Naive thymus-derived CD4-positive, alpha-beta T cell (primary cell): ENCODE measurements at regions not wholly inside any gene's neighbourhood (a gene's known extent, or its start where the extent isn't known, plus 50 kb on each side); places are given as distances from the start of the nearest gene placed in this dataset.

Experiments
- ATAC-seq: fragments of 150-1000 bp; cut with Tn5 transposase; 2 replicates; pipeline ENCODE4 v1.10.0; 2021; ENCODE audit warnings: mild to moderate bottlenecking, moderate library complexity
- CTCF ChIA-PET: fragments of 350-600 bp; sonication (Branson Sonifier 250); formaldehyde crosslinking; loops from one replicate; lab custom pipeline; 2021; ENCODE audit warnings: antibody characterized with exemption; lab: Charles Lee
- POLR2A ChIA-PET: fragments of 350-600 bp; sonication (Branson Sonifier 250); formaldehyde crosslinking; loops from one replicate; lab custom pipeline; 2021; ENCODE audit warnings: antibody characterized with exemption, inconsistent platforms; lab: Charles Lee
- DNase-seq, 9 donors: peaks; one replicate each; pipeline versions ENCODE4 v3.0.0 to v3.0.0-alpha.2; 2020 to 2022; ENCODE audit warnings: mixed read lengths in 1 of 9
- H3K27ac ChIP-seq: one replicate; pipeline ENCODE4 v1.7.0; 2013; ENCODE audit warnings: mild to moderate bottlenecking, low read depth, low read length, moderate library complexity
- H3K27me3 ChIP-seq, 2 donors: one replicate each; pipeline ENCODE4 v1.7.0; 2013; ENCODE audit warnings: low read length in 2 of 2, mild to moderate bottlenecking in 2 of 2, moderate library complexity in 2 of 2; ENCODE audit not compliant: control insufficient read depth in 2 of 2, insufficient read depth in 2 of 2
- H3K36me3 ChIP-seq, 3 experiments: 1 replicate in 2 of 3; 2 replicates in 1 of 3; pipeline ENCODE4 v1.7.0; 2013; ENCODE audit warnings: low read length in 3 of 3, mild to moderate bottlenecking in 3 of 3, moderate library complexity in 1 of 3; ENCODE audit not compliant: insufficient read depth in 3 of 3, control insufficient read depth in 2 of 3
- H3K4me1 ChIP-seq, 2 donors: one replicate each; pipeline ENCODE4 v1.7.0; 2013; ENCODE audit warnings: low read length in 2 of 2, mild to moderate bottlenecking in 2 of 2, moderate library complexity in 1 of 2; ENCODE audit not compliant: control insufficient read depth in 2 of 2, insufficient read depth in 2 of 2
- H3K4me3 ChIP-seq: 2 replicates; pipeline ENCODE4 v1.7.0; 2013; ENCODE audit warnings: mild to moderate bottlenecking, low read length
- H3K9me3 ChIP-seq, 3 experiments: 1 replicate in 2 of 3; 2 replicates in 1 of 3; pipeline ENCODE4 v1.7.0; 2013; ENCODE audit warnings: low read length in 3 of 3; ENCODE audit not compliant: control insufficient read depth in 2 of 3
- H3K27ac Mint-ChIP-seq, 9 donors: one replicate each; pipeline ENCODE4 v1.8.0; 2020 to 2022; ENCODE audit warnings: mixed read lengths in 9 of 9, mild to moderate bottlenecking in 8 of 9, moderate library complexity in 5 of 9, inconsistent platforms in 2 of 9
- H3K27me3 Mint-ChIP-seq, 5 donors: one replicate each; pipeline ENCODE4 v1.8.0; 2021 to 2022; ENCODE audit warnings: mixed read lengths in 5 of 5, mild to moderate bottlenecking in 1 of 5
- H3K36me3 Mint-ChIP-seq, 5 donors: one replicate each; pipeline ENCODE4 v1.8.0; 2020 to 2022; ENCODE audit warnings: mixed read lengths in 5 of 5, mild to moderate bottlenecking in 3 of 5, inconsistent platforms in 1 of 5
- H3K4me1 Mint-ChIP-seq, 7 donors: one replicate each; pipeline ENCODE4 v1.8.0; 2020 to 2022; ENCODE audit warnings: mixed read lengths in 7 of 7, mild to moderate bottlenecking in 3 of 7, inconsistent platforms in 1 of 7
- H3K4me3 Mint-ChIP-seq, 10 donors: one replicate each; pipeline ENCODE4 v1.8.0; 2020 to 2022; ENCODE audit warnings: mild to moderate bottlenecking in 10 of 10, mixed read lengths in 10 of 10, moderate library complexity in 6 of 10, inconsistent platforms in 2 of 10
- H3K9me3 Mint-ChIP-seq, 11 donors: one replicate each; pipeline ENCODE4 v1.8.0; 2020 to 2022; ENCODE audit warnings: mixed read lengths in 11 of 11, mild to moderate bottlenecking in 4 of 11, inconsistent platforms in 1 of 11, moderate library complexity in 1 of 11
- intact Hi-C, 2 donors: fragments of 100-400 bp; cut with micrococcal nuclease; formaldehyde crosslinking; loops; one replicate each; pipeline ENCODE4 v1.15.1; 2023

DNA sequence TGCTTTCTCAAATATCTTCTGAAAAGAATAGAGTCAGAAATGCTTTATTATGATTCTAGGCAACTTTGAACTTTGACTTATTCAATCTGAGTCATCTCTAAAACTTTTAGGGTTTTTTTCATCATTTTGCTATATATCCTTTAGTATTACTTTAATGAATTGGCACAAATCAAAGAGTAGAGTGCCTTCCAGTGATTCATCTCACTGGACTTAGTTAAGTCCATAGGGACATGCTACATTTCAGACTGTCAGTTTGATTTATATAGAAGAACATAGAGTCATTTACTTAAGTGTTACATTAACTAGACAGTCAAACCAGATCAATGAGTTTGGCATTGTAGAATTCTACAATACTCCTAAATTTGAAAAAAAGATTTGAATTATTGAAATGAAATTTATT, 1235.7 kb upstream of the MAP3K7 start:
- Mint-ChIP-seq H3K27ac (no peak overlapping the region), H3K27me3 (no peaks in the 10 kb centered on the region), H3K4me3 (no peak overlapping the region), H3K9me3 (peaks cover 0 to 10% (median 2%) of the 10 kb centered on the region in 11 donors), H3K4me1 (no peaks in the 10 kb centered on the region), H3K36me3 (no peaks in the 10 kb centered on the region)
- intact Hi-C loops = no loop called here
- no peaks in the 10 kb centered on the region for H3K36me3 ChIP-seq
- no peak overlapping the region for H3K27ac ChIP-seq
- H3K9me3 ChIP-seq = no peaks in the 10 kb centered on the region
- DNase-seq (no peak), ATAC-seq (no peak)
- ChIA-PET POLR2A (no interaction called here), CTCF (no interaction called here)
- no peaks in the 10 kb centered on the region for H3K27me3 ChIP-seq
- no peaks in the 10 kb centered on the region for H3K4me1 ChIP-seq
- H3K4me3 ChIP-seq = no peak overlapping the region

DNA sequence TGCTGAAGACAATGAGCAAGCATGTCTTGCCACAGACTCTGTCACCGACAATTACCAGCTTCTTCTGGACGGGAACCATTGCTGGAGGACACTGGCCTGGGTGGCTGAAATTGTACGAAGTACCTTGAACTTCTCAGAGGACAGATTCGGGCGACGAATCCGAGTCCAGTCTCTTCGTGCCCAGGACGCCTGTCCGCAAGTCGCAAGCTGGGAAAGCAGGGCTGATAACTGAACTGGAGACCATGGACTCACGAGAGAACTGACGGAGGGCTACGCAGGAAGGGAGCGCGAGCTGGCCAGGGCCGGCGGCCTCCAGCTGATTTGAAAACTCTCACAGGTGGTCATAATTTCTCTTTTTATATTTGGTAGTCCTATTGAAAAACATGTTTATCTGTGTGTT, 1229.5 kb upstream of the MAP3K7 start:
- Mint-ChIP-seq H3K27ac (no peak overlapping the region), H3K27me3 (no peaks in the 10 kb centered on the region), H3K36me3 (no peaks in the 10 kb centered on the region), H3K4me1 (no peaks in the 10 kb centered on the region), H3K9me3 (peaks cover 0 to 6% (median 4%) of the 10 kb centered on the region in 11 donors), H3K4me3 (no peak overlapping the region)
- Histone ChIP-seq H3K9me3 (no peaks in the 10 kb centered on the region), H3K27me3 (no peaks in the 10 kb centered on the region), H3K27ac (no peak overlapping the region), H3K4me1 (no peaks in the 10 kb centered on the region), H3K4me3 (no peak overlapping the region), H3K36me3 (no peaks in the 10 kb centered on the region)
- intact Hi-C loops = no loop called here
- DNase-seq (no peak), ATAC-seq (no peak)
- ChIA-PET CTCF (no interaction called here), POLR2A (no interaction called here)

DNA sequence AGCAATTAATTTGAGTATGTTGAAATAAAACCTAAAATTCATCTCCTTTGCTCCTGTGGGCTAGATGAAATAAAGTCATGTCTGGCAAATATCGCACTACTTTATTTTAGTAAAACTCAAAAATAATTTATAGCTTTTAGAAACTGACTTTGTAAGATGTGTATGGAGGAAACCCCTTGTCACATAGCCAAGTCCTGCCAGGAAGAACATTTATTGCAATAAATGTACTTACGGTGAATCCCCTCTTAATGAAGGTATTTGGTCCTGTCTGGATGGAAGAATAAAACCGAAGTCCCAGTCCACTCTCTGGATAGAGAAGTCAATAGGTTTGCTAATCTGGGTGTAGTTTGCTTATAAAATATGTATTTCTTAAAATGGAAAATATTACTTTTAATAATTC, 1226.8 kb upstream of the MAP3K7 start:
- no peak overlapping the region for H3K27ac Mint-ChIP-seq
- Histone ChIP-seq H3K4me1 (no peaks in the 10 kb centered on the region), H3K27me3 (no peaks in the 10 kb centered on the region), H3K9me3 (no peaks in the 10 kb centered on the region), H3K27ac (no peak overlapping the region), H3K36me3 (no peaks in the 10 kb centered on the region), H3K4me3 (no peak overlapping the region)
- intact Hi-C loops = no loop called here
- no peak overlapping the region for H3K4me3 Mint-ChIP-seq
- CTCF ChIA-PET = no interaction called here
- peaks cover 0 to 8% (median 4%) of the 10 kb centered on the region in 11 donors for H3K9me3 Mint-ChIP-seq
- no peaks in the 10 kb centered on the region for H3K27me3 Mint-ChIP-seq
- POLR2A ChIA-PET = no interaction called here
- ATAC-seq (no peak), DNase-seq (no peak)
- H3K36me3 Mint-ChIP-seq = no peaks in the 10 kb centered on the region
- no peaks in the 10 kb centered on the region for H3K4me1 Mint-ChIP-seq

DNA sequence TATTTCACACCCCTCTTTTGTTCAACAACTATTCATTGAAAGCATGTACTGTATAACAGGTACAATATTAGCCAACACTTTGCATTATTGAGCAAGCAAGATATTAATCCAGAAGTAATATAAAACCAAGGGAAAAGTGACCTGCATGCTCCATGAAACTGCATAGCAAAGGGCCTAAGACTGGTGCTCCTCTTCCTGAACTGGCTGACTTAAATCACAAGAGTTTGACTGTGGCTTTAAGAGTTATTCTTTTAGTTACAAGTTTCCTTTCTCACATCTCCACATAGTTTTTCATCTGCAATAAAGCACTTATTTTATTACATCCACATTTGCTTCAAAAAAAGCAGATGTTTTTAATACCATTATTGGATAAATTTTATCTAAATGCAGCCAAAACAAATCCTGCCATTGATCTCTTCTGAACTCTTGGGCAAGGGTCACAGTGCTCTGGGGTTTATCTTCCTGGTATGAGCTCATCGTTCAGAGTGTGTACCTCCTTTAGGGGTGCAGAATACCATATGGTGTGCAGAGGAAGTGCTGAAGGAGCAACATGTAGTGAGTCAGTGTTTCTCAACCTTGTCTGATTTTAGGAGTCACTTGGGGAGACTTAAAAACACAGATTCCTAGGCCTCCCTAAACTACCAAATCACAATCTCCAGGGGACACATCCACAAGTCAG, 1225.9 kb upstream of the MAP3K7 start:
- Histone ChIP-seq H3K36me3 (no peaks in the 10 kb centered on the region), H3K9me3 (no peaks in the 10 kb centered on the region), H3K27me3 (no peaks in the 10 kb centered on the region), H3K4me3 (no peak overlapping the region), H3K4me1 (no peaks in the 10 kb centered on the region), H3K27ac (no peak overlapping the region)
- intact Hi-C loops = no loop called here
- ATAC-seq = no peak
- ChIA-PET POLR2A (no interaction called here), CTCF (no interaction called here)
- H3K27me3 Mint-ChIP-seq = no peaks in the 10 kb centered on the region
- no peaks in the 10 kb centered on the region for H3K36me3 Mint-ChIP-seq
- DNase-seq = no peak
- no peak overlapping the region for H3K27ac Mint-ChIP-seq
- peaks cover 0 to 8% (median 4%) of the 10 kb centered on the region in 11 donors for H3K9me3 Mint-ChIP-seq
- H3K4me3 Mint-ChIP-seq = no peak overlapping the region
- H3K4me1 Mint-ChIP-seq = no peaks in the 10 kb centered on the region

- Mint-ChIP-seq H3K27ac (no peak overlapping the region), H3K4me3 (no peak overlapping the region), H3K9me3 (peaks cover 0 to 21% (median 0%) of the 10 kb centered on the region in 11 donors), H3K27me3 (no peaks in the 10 kb centered on the region), H3K4me1 (no peaks in the 10 kb centered on the region), H3K36me3 (no peaks in the 10 kb centered on the region)
- Histone ChIP-seq H3K4me1 (no peaks in the 10 kb centered on the region), H3K4me3 (no peak overlapping the region), H3K36me3 (no peaks in the 10 kb centered on the region), H3K9me3 (no peaks in the 10 kb centered on the region), H3K27ac (no peak overlapping the region), H3K27me3 (no peaks in the 10 kb centered on the region)
- ChIA-PET POLR2A (no interaction called here), CTCF (interaction anchor here (0.5 kb wide), 1 partner anchor 531 kb away, joined by 5 read pairs; no protein-coding TSS in a partner anchor)
- DNase-seq (no peak), ATAC-seq (no peak)
- intact Hi-C loops = no loop called here
Measured at GRCh38 chr6:91804981-91805380, 1218.1 kb upstream of the MAP3K7 start.

- Mint-ChIP-seq H3K9me3 (peaks cover 0 to 21% (median 0%) of the 10 kb centered on the region in 11 donors), H3K27me3 (no peaks in the 10 kb centered on the region), H3K27ac (no peak overlapping the region), H3K36me3 (no peaks in the 10 kb centered on the region), H3K4me3 (no peak overlapping the region), H3K4me1 (no peaks in the 10 kb centered on the region)
- DNase-seq (no peak), ATAC-seq (no peak)
- no peak overlapping the region for H3K27ac ChIP-seq
- intact Hi-C loops = no loop called here
- H3K4me1 ChIP-seq = no peaks in the 10 kb centered on the region
- H3K4me3 ChIP-seq = no peak overlapping the region
- ChIA-PET CTCF (no interaction called here), POLR2A (no interaction called here)
- H3K9me3 ChIP-seq = no peaks in the 10 kb centered on the region
- H3K36me3 ChIP-seq = no peaks in the 10 kb centered on the region
- H3K27me3 ChIP-seq = no peaks in the 10 kb centered on the region
Measured at GRCh38 chr6:91802431-91802830, 1215.6 kb upstream of the MAP3K7 start.

GRCh38 chr6:91796603-91797002, 1209.7 kb upstream of the MAP3K7 start:
- Mint-ChIP-seq H3K9me3 (peaks cover 0 to 10% (median 0%) of the 10 kb centered on the region in 11 donors), H3K4me1 (no peaks in the 10 kb centered on the region), H3K27ac (no peak overlapping the region), H3K27me3 (no peaks in the 10 kb centered on the region), H3K36me3 (no peaks in the 10 kb centered on the region), H3K4me3 (no peak overlapping the region)
- Histone ChIP-seq H3K27me3 (no peaks in the 10 kb centered on the region), H3K27ac (no peak overlapping the region), H3K4me3 (no peak overlapping the region), H3K9me3 (no peaks in the 10 kb centered on the region), H3K4me1 (no peaks in the 10 kb centered on the region), H3K36me3 (no peaks in the 10 kb centered on the region)
- DNase-seq (no peak), ATAC-seq (no peak)
- ChIA-PET POLR2A (no interaction called here), CTCF (no interaction called here)
- intact Hi-C loops = no loop called here
